Breast epithelium (tissue), 3 donors: ENCODE measurements at regions not wholly inside any gene's neighbourhood (a gene's known extent, or its start where the extent isn't known, plus 50 kb on each side); places are given as distances from the start of the nearest gene placed in this dataset.

Experiments
- CTCF ChIP-seq, 3 donors: fragments of 450-650 bp; IDR thresholded peaks; one replicate each; pipeline ENCODE4 v1.5.1; 2016 to 2017; ENCODE audit warnings: antibody characterized with exemption in 3 of 3, mild to moderate bottlenecking in 3 of 3, moderate library complexity in 3 of 3
- POLR2A ChIP-seq: fragments of 450-650 bp; IDR thresholded peaks from one replicate; pipeline ENCODE4 v1.6.1; 2016; ENCODE audit warnings: antibody characterized with exemption, mild to moderate bottlenecking, moderate library complexity
- POLR2AphosphoS5 ChIP-seq, 3 donors: sonication (generic); formaldehyde crosslinking; IDR thresholded peaks; one replicate each; pipeline ENCODE4 v1.6.1; 2017; ENCODE audit warnings: antibody characterized with exemption in 3 of 3

GRCh38 chr2:123895651-123896050 lies 129.4 kb upstream of the CNTNAP5 start:
- TF ChIP-seq POLR2AphosphoS5 (IDR thresholded peaks at IDR 0.05) (no peak), CTCF (IDR thresholded peaks at IDR 0.05) (no peak), POLR2A (no peak)
